Colonic mucosa (tissue), 4 donors: ENCODE measurements at regions not wholly inside any gene's neighbourhood (a gene's known extent, or its start where the extent isn't known, plus 50 kb on each side); places are given as distances from the start of the nearest gene placed in this dataset.

Source experiments
- DNase-seq: peaks from one replicate; pipeline ENCODE4 v3.0.0-alpha.2; 2020
- H3K27ac ChIP-seq: fragments of 200-600 bp; one replicate; pipeline ENCODE4 v1.8.0; 2021
- H3K27me3 ChIP-seq: fragments of 200-600 bp; one replicate; pipeline ENCODE4 v1.8.0; 2021
- H3K36me3 ChIP-seq: fragments of 200-600 bp; one replicate; pipeline ENCODE4 v1.8.0; 2021
- H3K4me1 ChIP-seq: fragments of 200-600 bp; one replicate; pipeline ENCODE4 v1.8.0; 2021; ENCODE audit warnings: mild to moderate bottlenecking
- H3K4me3 ChIP-seq: fragments of 200-600 bp; one replicate; pipeline ENCODE4 v1.8.0; 2021
- H3K9ac ChIP-seq, 2 donors: one replicate each; pipeline ENCODE4 v1.7.0; 2013; ENCODE audit warnings: control low read depth in 2 of 2, low read depth in 2 of 2, low read length in 2 of 2
- H3K9me3 ChIP-seq: fragments of 200-600 bp; one replicate; pipeline ENCODE4 v1.8.0; 2021
- intact Hi-C: fragments of 100-400 bp; cut with DNase I; formaldehyde crosslinking; loops from one replicate; pipeline ENCODE4 v1.14.1; 2022
- TF ChIP-seq, protein P1 (sequence below): fragments of 200-600 bp; IDR thresholded peaks from one replicate; pipeline ENCODE4 v1.8.0; 2022; ENCODE audit warnings: antibody characterized with exemption, mild to moderate bottlenecking
- donor health status: healthy.
- donor health status: DM: no; HTN: no; CAD: no.
- donor health status: DM: no; HTN: no; CAD: no.

DNA sequence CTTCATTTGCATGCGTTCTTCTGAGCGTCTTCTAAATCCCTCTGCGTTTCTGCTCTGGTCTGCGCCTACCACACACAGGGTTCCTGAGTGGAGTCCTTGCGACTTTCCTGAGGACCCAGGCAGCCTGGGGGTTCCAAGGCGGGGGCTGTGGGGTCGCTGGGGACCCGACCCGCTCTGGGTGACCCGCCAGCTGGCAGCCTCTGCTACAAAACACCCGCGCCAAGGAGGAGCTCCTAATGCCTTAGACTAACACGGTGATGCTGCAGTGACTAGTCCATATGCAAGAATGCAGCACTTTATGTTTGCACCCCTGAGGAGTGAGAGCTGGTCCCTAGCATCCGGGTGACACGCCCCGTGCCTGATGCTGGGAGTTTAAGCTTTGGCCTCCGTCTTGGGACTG is 367.0 kb upstream of the POM121L12 start:
- no peak overlapping the region for H3K4me3 ChIP-seq
- no peaks in the 10 kb centered on the region for H3K36me3 ChIP-seq
- H3K9ac ChIP-seq, result no peak overlapping the region
- no peak for DNase-seq
- H3K4me1 ChIP-seq, result no peaks in the 10 kb centered on the region
- no peaks in the 10 kb centered on the region for H3K27me3 ChIP-seq
- TF ChIP-seq, protein P1, sequence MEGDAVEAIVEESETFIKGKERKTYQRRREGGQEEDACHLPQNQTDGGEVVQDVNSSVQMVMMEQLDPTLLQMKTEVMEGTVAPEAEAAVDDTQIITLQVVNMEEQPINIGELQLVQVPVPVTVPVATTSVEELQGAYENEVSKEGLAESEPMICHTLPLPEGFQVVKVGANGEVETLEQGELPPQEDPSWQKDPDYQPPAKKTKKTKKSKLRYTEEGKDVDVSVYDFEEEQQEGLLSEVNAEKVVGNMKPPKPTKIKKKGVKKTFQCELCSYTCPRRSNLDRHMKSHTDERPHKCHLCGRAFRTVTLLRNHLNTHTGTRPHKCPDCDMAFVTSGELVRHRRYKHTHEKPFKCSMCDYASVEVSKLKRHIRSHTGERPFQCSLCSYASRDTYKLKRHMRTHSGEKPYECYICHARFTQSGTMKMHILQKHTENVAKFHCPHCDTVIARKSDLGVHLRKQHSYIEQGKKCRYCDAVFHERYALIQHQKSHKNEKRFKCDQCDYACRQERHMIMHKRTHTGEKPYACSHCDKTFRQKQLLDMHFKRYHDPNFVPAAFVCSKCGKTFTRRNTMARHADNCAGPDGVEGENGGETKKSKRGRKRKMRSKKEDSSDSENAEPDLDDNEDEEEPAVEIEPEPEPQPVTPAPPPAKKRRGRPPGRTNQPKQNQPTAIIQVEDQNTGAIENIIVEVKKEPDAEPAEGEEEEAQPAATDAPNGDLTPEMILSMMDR, result no peak
- intact Hi-C loops, result no loop called here
- no peak overlapping the region for H3K27ac ChIP-seq
- H3K9me3 ChIP-seq, result no peaks in the 10 kb centered on the region

DNA sequence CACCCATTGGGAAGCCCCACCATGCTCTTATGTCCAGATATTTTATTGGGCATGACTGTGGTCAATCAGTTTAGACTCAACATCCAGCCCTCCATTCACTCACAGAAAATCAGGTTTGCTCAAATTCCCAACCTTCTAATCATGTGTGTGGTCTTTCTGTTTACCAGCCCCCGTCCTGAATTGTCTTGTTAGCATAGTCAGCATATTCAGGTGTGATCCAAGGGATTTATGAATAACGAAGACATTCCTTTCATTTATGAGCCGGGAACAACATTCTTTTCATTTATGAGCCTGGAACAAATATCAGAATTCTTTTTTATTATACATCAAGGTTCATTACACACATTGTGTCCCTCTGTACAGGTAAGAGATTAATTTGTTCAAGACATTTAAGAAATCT is 376.3 kb upstream of the POM121L12 start:
- TF ChIP-seq, protein P1, result no peak
- Histone ChIP-seq H3K9ac (no peak overlapping the region), H3K4me3 (no peak overlapping the region), H3K27ac (no peak overlapping the region), H3K9me3 (no peaks in the 10 kb centered on the region), H3K27me3 (no peaks in the 10 kb centered on the region), H3K4me1 (no peaks in the 10 kb centered on the region), H3K36me3 (no peaks in the 10 kb centered on the region)
- DNase-seq, result no peak
- intact Hi-C loops, result no loop called here

DNA sequence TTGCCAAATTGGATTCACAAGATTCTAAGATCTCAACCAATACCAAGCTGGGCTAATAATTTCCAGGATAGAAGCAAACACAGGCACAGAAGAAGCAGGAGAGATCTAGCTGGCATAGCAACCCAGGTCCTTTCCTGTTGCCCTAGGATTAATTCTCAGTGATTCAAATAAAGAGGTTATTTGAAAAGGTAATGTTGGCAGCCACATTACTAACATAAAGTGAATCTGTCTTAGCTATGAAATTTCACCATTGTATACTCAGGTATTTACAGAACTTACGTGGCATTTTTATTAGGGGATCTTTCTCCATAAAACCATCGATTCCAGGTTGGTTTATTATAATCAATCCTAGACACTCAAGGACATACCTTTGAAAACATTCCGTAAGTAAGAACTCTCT is 379.3 kb upstream of the POM121L12 start:
- Histone ChIP-seq H3K4me3 (no peak overlapping the region), H3K27me3 (no peaks in the 10 kb centered on the region), H3K4me1 (no peaks in the 10 kb centered on the region), H3K27ac (no peak overlapping the region), H3K9ac (no peak overlapping the region), H3K9me3 (no peaks in the 10 kb centered on the region), H3K36me3 (no peaks in the 10 kb centered on the region)
- TF ChIP-seq, protein P1, result no peak
- intact Hi-C loops, result no loop called here
- no peak for DNase-seq

DNA sequence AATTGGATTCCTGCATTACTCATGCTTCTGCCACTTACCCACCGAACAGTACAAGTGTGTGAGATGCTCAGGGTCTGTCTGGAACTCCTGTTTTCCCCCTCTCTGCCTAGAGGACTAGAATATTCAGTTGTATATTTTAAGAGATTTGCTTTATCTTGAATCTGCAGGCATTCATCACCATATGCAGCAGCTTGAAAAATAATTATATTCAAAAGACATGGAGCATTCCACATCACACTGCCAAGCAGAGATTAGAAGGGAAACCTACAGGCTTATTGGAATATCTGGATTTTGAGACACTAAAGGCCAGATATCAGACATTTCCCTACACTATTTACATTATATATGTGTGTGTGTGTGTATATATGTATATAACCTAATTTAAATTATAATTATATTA is 382.8 kb upstream of the POM121L12 start:
- no peak overlapping the region for H3K27ac ChIP-seq
- H3K36me3 ChIP-seq, result no peaks in the 10 kb centered on the region
- no peak for DNase-seq
- TF ChIP-seq, protein P1, result no peak
- no peak overlapping the region for H3K9ac ChIP-seq
- H3K9me3 ChIP-seq, result no peaks in the 10 kb centered on the region
- intact Hi-C loops, result no loop called here
- no peaks in the 10 kb centered on the region for H3K27me3 ChIP-seq
- H3K4me1 ChIP-seq, result no peaks in the 10 kb centered on the region
- no peak overlapping the region for H3K4me3 ChIP-seq

DNA sequence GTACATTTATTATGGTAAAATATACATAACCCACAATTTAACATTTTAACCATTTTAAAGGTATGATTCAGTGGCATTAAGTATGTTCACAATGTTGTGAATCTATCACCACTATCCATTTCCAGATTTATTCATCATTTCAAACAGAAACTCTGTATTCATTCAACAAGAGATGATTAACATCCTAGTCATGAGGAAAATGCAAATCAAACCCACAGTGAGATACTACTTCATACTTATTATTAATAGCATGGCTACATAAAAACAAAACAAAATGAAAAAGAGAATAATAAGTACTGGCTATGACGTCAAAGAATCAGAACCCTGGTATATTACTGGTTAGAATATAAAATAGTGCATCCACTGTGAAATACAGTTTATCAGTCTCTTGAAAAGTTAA is 386.6 kb upstream of the POM121L12 start:
- intact Hi-C loops, result no loop called here
- no peak overlapping the region for H3K4me3 ChIP-seq
- no peaks in the 10 kb centered on the region for H3K9me3 ChIP-seq
- TF ChIP-seq, protein P1, result no peak
- no peak for DNase-seq
- no peaks in the 10 kb centered on the region for H3K4me1 ChIP-seq
- no peaks in the 10 kb centered on the region for H3K36me3 ChIP-seq
- no peaks in the 10 kb centered on the region for H3K27me3 ChIP-seq
- H3K27ac ChIP-seq, result no peak overlapping the region
- H3K9ac ChIP-seq, result no peak overlapping the region

DNA sequence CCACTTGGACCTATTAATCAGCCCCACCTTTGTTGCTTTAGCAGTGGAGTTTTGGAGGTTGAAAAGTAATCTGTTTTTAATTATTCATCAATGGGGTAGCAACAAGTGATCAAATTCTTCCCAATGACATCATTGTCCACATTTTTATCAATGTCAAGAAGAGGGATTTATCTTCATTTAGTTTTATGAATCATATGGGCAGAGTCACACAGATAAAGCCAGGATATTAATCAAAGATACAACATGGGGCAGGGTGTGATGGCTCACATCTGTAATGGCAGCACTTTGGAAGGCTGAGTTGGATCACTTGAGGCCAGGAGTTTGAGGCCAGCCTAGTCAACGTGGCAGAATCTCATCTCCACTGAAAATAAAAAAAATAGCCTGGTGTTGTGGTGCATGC is 388.4 kb upstream of the POM121L12 start:
- H3K27me3 ChIP-seq, result no peaks in the 10 kb centered on the region
- TF ChIP-seq, protein P1, result no peak
- no peaks in the 10 kb centered on the region for H3K4me1 ChIP-seq
- no peaks in the 10 kb centered on the region for H3K9me3 ChIP-seq
- no peak overlapping the region for H3K27ac ChIP-seq
- no peaks in the 10 kb centered on the region for H3K36me3 ChIP-seq
- no peak overlapping the region for H3K9ac ChIP-seq
- no peak overlapping the region for H3K4me3 ChIP-seq
- intact Hi-C loops, result no loop called here
- DNase-seq, result no peak
